Body of pancreas (tissue), 4 donors: ENCODE measurements at regions not wholly inside any gene's neighbourhood (a gene's known extent, or its start where the extent isn't known, plus 50 kb on each side); places are given as distances from the start of the nearest gene placed in this dataset.

Experiments
- ATAC-seq: fragments of 150-250 bp; one replicate; pipeline ENCODE4 v1.9.1; 2016
- DNase-seq, 4 donors: peaks; one replicate each; pipeline ENCODE4 v3.0.0-alpha.2; 2019
- H3K27ac ChIP-seq, 4 donors: fragments of 200-600 bp; sonication (generic); 1 replicate in 3 of 4; 2 replicates in 1 of 4; pipeline versions ENCODE4 v1.5.1 to v1.6.1; 2016 to 2019; ENCODE audit warnings: mild to moderate bottlenecking in 1 of 4, mixed read lengths in 1 of 4, moderate library complexity in 1 of 4
- H3K27me3 ChIP-seq, 2 donors: fragments of 200-600 bp; sonication (generic); one replicate each; pipeline ENCODE4 v1.6.0; 2016; ENCODE audit warnings: mild to moderate bottlenecking in 1 of 2
- H3K36me3 ChIP-seq, 2 donors: fragments of 200-600 bp; sonication (generic); replicated peaks in 1 of 2; 2 replicates each; pipeline ENCODE4 v1.5.1; 2016; ENCODE audit warnings: low read depth in 2 of 2; ENCODE audit not compliant: insufficient read depth in 1 of 2
- H3K4me1 ChIP-seq: fragments of 200-600 bp; sonication (generic); one replicate; pipeline ENCODE4 v1.6.0; 2016
- H3K4me3 ChIP-seq, 2 donors: fragments of 200-600 bp; sonication (generic); 1 replicate in 1 of 2; 2 replicates in 1 of 2; pipeline ENCODE4 v1.5.1; 2016 to 2019
- H3K9me3 ChIP-seq, 3 donors: fragments of 200-600 bp; sonication (generic); 1 replicate in 2 of 3; 2 replicates in 1 of 3; pipeline ENCODE4 v1.5.1; 2016
- CTCF ChIP-seq, 7 experiments: fragments of 450-650 bp in 4 of 7; fragments of 200-600 bp in 3 of 7; sonication (generic) in 3 of 7; IDR thresholded peaks; one replicate each; pipeline ENCODE4 v1.5.1; 2016 to 2019; ENCODE audit warnings: antibody characterized with exemption in 7 of 7
- POLR2A ChIP-seq, 3 donors: fragments of 450-650 bp; IDR thresholded peaks; one replicate each; pipeline ENCODE4 v1.6.1; 2016; ENCODE audit warnings: antibody characterized with exemption in 3 of 3, mild to moderate bottlenecking in 2 of 3
- WGBS, 2 donors: methylation state at CpG; one replicate each; pipeline ENCODE4 v1.1.5; 2017; 5-methylcytosine and 5-hydroxymethylcytosine counted together
- intact Hi-C: fragments of 100-400 bp; cut with DNase I; formaldehyde crosslinking; loops from one replicate; pipeline ENCODE4 v1.15.1; 2023

GRCh38 chr11:109998921-109999320 is 94.3 kb upstream of the ZC3H12C start:
- 82 to 86% methylated on average over 3 of the region's 3 CpGs for WGBS, 2 donors
- no peaks in the 10 kb centered on the region for H3K9me3 ChIP-seq
- H3K36me3 ChIP-seq, result no peaks in the 10 kb centered on the region
- H3K4me3 ChIP-seq, result no peak overlapping the region
- no peaks in the 10 kb centered on the region for H3K27me3 ChIP-seq
- ATAC-seq (no peak), DNase-seq (no peak)
- intact Hi-C loops, result no loop called here
- no peak overlapping the region for H3K27ac ChIP-seq
- TF ChIP-seq CTCF (IDR thresholded peaks at IDR 0.05) (no peak), POLR2A (IDR thresholded peaks at IDR 0.05) (no peak)
- H3K4me1 ChIP-seq, result no peaks in the 10 kb centered on the region

GRCh38 chr11:110000031-110000502 is 93.1 kb upstream of the ZC3H12C start:
- no peak for TF ChIP-seq POLR2A (IDR thresholded peaks at IDR 0.05)
- no peak for TF ChIP-seq CTCF (IDR thresholded peaks at IDR 0.05)
- 47 to 53% methylated on average over 6 of the region's 6 CpGs for WGBS, 2 donors
- no peaks in the 10 kb centered on the region for H3K27me3 ChIP-seq
- H3K9me3 ChIP-seq, result no peaks in the 10 kb centered on the region
- DNase-seq, result peak in 1 of 4 donors; percentile 22
- ATAC-seq, result no peak
- H3K4me3 ChIP-seq, result no peak overlapping the region
- no peak overlapping the region for H3K27ac ChIP-seq
- H3K4me1 ChIP-seq, result no peaks in the 10 kb centered on the region
- H3K36me3 ChIP-seq, result no peaks in the 10 kb centered on the region
- intact Hi-C loops, result no loop called here

- H3K27me3 ChIP-seq, result no peaks in the 10 kb centered on the region
- 72 to 80% methylated on average over 3 of the region's 3 CpGs for WGBS, 2 donors
- H3K4me1 ChIP-seq, result no peaks in the 10 kb centered on the region
- TF ChIP-seq POLR2A (IDR thresholded peaks at IDR 0.05), result no peak
- intact Hi-C loops, result no loop called here
- ATAC-seq (no peak), DNase-seq (no peak)
- no peak overlapping the region for H3K27ac ChIP-seq
- no peak overlapping the region for H3K4me3 ChIP-seq
- H3K9me3 ChIP-seq, result no peaks in the 10 kb centered on the region
- no peaks in the 10 kb centered on the region for H3K36me3 ChIP-seq
These were observed 92.3 kb upstream of the ZC3H12C start for GRCh38 chr11:110000850-110001249.

GRCh38 chr11:110003426-110003825 is 89.8 kb upstream of the ZC3H12C start:
- no peak overlapping the region for H3K4me3 ChIP-seq
- TF ChIP-seq CTCF (IDR thresholded peaks at IDR 0.05) (no peak), POLR2A (IDR thresholded peaks at IDR 0.05) (no peak)
- no peaks in the 10 kb centered on the region for H3K36me3 ChIP-seq
- no peak overlapping the region for H3K27ac ChIP-seq
- H3K4me1 ChIP-seq, result no peaks in the 10 kb centered on the region
- intact Hi-C loops, result no loop called here
- no peaks in the 10 kb centered on the region for H3K27me3 ChIP-seq
- no peak for DNase-seq
- 68 to 75% methylated on average over 3 of the region's 3 CpGs for WGBS, 2 donors
- ATAC-seq, result no peak
- H3K9me3 ChIP-seq, result no peaks in the 10 kb centered on the region

- H3K9me3 ChIP-seq, result no peaks in the 10 kb centered on the region
- DNase-seq (no peak), ATAC-seq (no peak)
- no peak for TF ChIP-seq CTCF (IDR thresholded peaks at IDR 0.05)
- TF ChIP-seq POLR2A (IDR thresholded peaks at IDR 0.05), result no peak
- no peak overlapping the region for H3K4me3 ChIP-seq
- WGBS, 2 donors, result 87 to 88% methylated on average over 1 of the region's 1 CpG
- H3K27ac ChIP-seq, result no peak overlapping the region
- no peaks in the 10 kb centered on the region for H3K4me1 ChIP-seq
- intact Hi-C loops, result no loop called here
- no peaks in the 10 kb centered on the region for H3K36me3 ChIP-seq
- no peaks in the 10 kb centered on the region for H3K27me3 ChIP-seq
These were observed 81.6 kb upstream of the ZC3H12C start for GRCh38 chr11:110011595-110011994.
